ENCODE measurements at regions not wholly inside any gene's neighbourhood (a gene's known extent, or its start where the extent isn't known, plus 50 kb on each side); places are given as distances from the start of the nearest gene placed in this dataset.

- DNase-seq (ENCODE audit: low read depth, low spot score): no peak
Measured at GRCh38 chr7:131012477-131013031, 278.5 kb upstream of the KLF14 start.

- DNase-seq (ENCODE audit: low read depth, low spot score): no peak
Measured at GRCh38 chr7:131013716-131014115, 279.7 kb upstream of the KLF14 start.

GRCh38 chr7:131014906-131015656 is 281.1 kb upstream of the KLF14 start:
- no peak for DNase-seq (ENCODE audit: low read depth, low spot score)

GRCh38 chr7:131015657-131015958 is 281.6 kb upstream of the KLF14 start:
- DNase-seq (ENCODE audit: low read depth, low spot score): no peak

- no peak for DNase-seq (ENCODE audit: low read depth, low spot score)
Measured at GRCh38 chr7:131016230-131016629, 282.2 kb upstream of the KLF14 start.

- DNase-seq (ENCODE audit: low read depth, low spot score): no peak
Measured at GRCh38 chr7:131019351-131019750, 285.3 kb upstream of the KLF14 start.

- no peak for DNase-seq (ENCODE audit: low read depth, low spot score)
Measured at GRCh38 chr7:131020759-131021261, 286.8 kb upstream of the KLF14 start.

- no peak for DNase-seq (ENCODE audit: low read depth, low spot score)
Measured at GRCh38 chr7:131021460-131021859, 287.5 kb upstream of the KLF14 start.

- DNase-seq (ENCODE audit: low read depth, low spot score): no peak
Measured at GRCh38 chr7:131021902-131022301, 287.9 kb upstream of the KLF14 start.

- DNase-seq (ENCODE audit: low read depth, low spot score): no peak
Measured at GRCh38 chr7:131026297-131027000, 292.4 kb upstream of the KLF14 start.

GRCh38 chr7:131027287-131027773 is 293.3 kb upstream of the KLF14 start:
- no peak for DNase-seq (ENCODE audit: low read depth, low spot score)

GRCh38 chr7:131028295-131028694 is 294.3 kb upstream of the KLF14 start:
- DNase-seq (ENCODE audit: low read depth, low spot score): no peak

- DNase-seq (ENCODE audit: low read depth, low spot score): no peak
Measured at GRCh38 chr7:131029002-131029401, 295.0 kb upstream of the KLF14 start.

GRCh38 chr7:131031099-131031868 is 296.4 kb upstream of the MKLN1 start:
- DNase-seq (ENCODE audit: low read depth, low spot score): no peak

- DNase-seq (ENCODE audit: low read depth, low spot score): no peak
Measured at GRCh38 chr7:131032786-131033185, 294.9 kb upstream of the MKLN1 start.

- DNase-seq (ENCODE audit: low read depth, low spot score): no peak
Measured at GRCh38 chr7:131034166-131034881, 293.4 kb upstream of the MKLN1 start.

GRCh38 chr7:131035088-131035770 is 292.4 kb upstream of the MKLN1 start:
- DNase-seq (ENCODE audit: low read depth, low spot score): no peak

- DNase-seq (ENCODE audit: low read depth, low spot score): no peak
Measured at GRCh38 chr7:131038153-131038552, 289.5 kb upstream of the MKLN1 start.

- DNase-seq (ENCODE audit: low read depth, low spot score): no peak
Measured at GRCh38 chr7:131039355-131039762, 288.3 kb upstream of the MKLN1 start.

GRCh38 chr7:131039836-131040235 is 287.8 kb upstream of the MKLN1 start:
- DNase-seq (ENCODE audit: low read depth, low spot score): no peak

GRCh38 chr7:131040467-131040932 is 287.2 kb upstream of the MKLN1 start:
- DNase-seq (ENCODE audit: low read depth, low spot score): peak; percentile 27

Measured in activated CD4-positive, CD25-positive, alpha-beta regulatory T cell treated with anti-CD3 and anti-CD28 coated beads, Interleukin-2, amount 50 U/mL, for 16 hours (primary cell).